Body of pancreas (tissue), 4 donors: ENCODE measurements at regions not wholly inside any gene's neighbourhood (a gene's known extent, or its start where the extent isn't known, plus 50 kb on each side); places are given as distances from the start of the nearest gene placed in this dataset.
"Not testable (repeated sequence)": the region's sequence is repeated elsewhere in the genome, so short reads cannot be mapped to it uniquely, and the experiment has no call there.

Experiments
- ATAC-seq: fragments of 150-250 bp; one replicate; pipeline ENCODE4 v1.9.1; 2016
- DNase-seq, 4 donors: peaks; one replicate each; pipeline ENCODE4 v3.0.0-alpha.2; 2019
- H3K27ac ChIP-seq, 4 donors: fragments of 200-600 bp; sonication (generic); 1 replicate in 3 of 4; 2 replicates in 1 of 4; pipeline versions ENCODE4 v1.5.1 to v1.6.1; 2016 to 2019; ENCODE audit warnings: mild to moderate bottlenecking in 1 of 4, mixed read lengths in 1 of 4, moderate library complexity in 1 of 4
- H3K27me3 ChIP-seq, 2 donors: fragments of 200-600 bp; sonication (generic); one replicate each; pipeline ENCODE4 v1.6.0; 2016; ENCODE audit warnings: mild to moderate bottlenecking in 1 of 2
- H3K36me3 ChIP-seq, 2 donors: fragments of 200-600 bp; sonication (generic); replicated peaks in 1 of 2; 2 replicates each; pipeline ENCODE4 v1.5.1; 2016; ENCODE audit warnings: low read depth in 2 of 2; ENCODE audit not compliant: insufficient read depth in 1 of 2
- H3K4me1 ChIP-seq: fragments of 200-600 bp; sonication (generic); one replicate; pipeline ENCODE4 v1.6.0; 2016
- H3K4me3 ChIP-seq, 2 donors: fragments of 200-600 bp; sonication (generic); 1 replicate in 1 of 2; 2 replicates in 1 of 2; pipeline ENCODE4 v1.5.1; 2016 to 2019
- H3K9me3 ChIP-seq, 3 donors: fragments of 200-600 bp; sonication (generic); 1 replicate in 2 of 3; 2 replicates in 1 of 3; pipeline ENCODE4 v1.5.1; 2016
- CTCF ChIP-seq, 7 experiments: fragments of 450-650 bp in 4 of 7; fragments of 200-600 bp in 3 of 7; sonication (generic) in 3 of 7; IDR thresholded peaks; one replicate each; pipeline ENCODE4 v1.5.1; 2016 to 2019; ENCODE audit warnings: antibody characterized with exemption in 7 of 7
- POLR2A ChIP-seq, 3 donors: fragments of 450-650 bp; IDR thresholded peaks; one replicate each; pipeline ENCODE4 v1.6.1; 2016; ENCODE audit warnings: antibody characterized with exemption in 3 of 3, mild to moderate bottlenecking in 2 of 3
- WGBS, 2 donors: methylation state at CpG; one replicate each; pipeline ENCODE4 v1.1.5; 2017; 5-methylcytosine and 5-hydroxymethylcytosine counted together
- intact Hi-C: fragments of 100-400 bp; cut with DNase I; formaldehyde crosslinking; loops from one replicate; pipeline ENCODE4 v1.15.1; 2023

GRCh38 chr1:224054012-224054411 is 59.9 kb upstream of the FBXO28 start:
- ATAC-seq (no peak), DNase-seq (no peak)
- WGBS, 2 donors = 39 to 43% methylated on average over 2 of the region's 2 CpGs
- H3K4me1 ChIP-seq = no peaks in the 10 kb centered on the region
- no peaks in the 10 kb centered on the region for H3K36me3 ChIP-seq
- H3K9me3 ChIP-seq = no peaks in the 10 kb centered on the region
- H3K27me3 ChIP-seq = no peaks in the 10 kb centered on the region
- TF ChIP-seq CTCF (IDR thresholded peaks at IDR 0.05) (no peak), POLR2A (IDR thresholded peaks at IDR 0.05) (no peak)
- intact Hi-C loops = no loop called here
- no peak overlapping the region for H3K27ac ChIP-seq
- no peak overlapping the region for H3K4me3 ChIP-seq

GRCh38 chr1:224053456-224053855 is 60.5 kb upstream of the FBXO28 start:
- no peaks in the 10 kb centered on the region for H3K27me3 ChIP-seq
- 50 to 52% methylated on average over 5 of the region's 5 CpGs for WGBS, 2 donors
- intact Hi-C loops = no loop called here
- ATAC-seq (no peak), DNase-seq (no peak)
- TF ChIP-seq POLR2A (IDR thresholded peaks at IDR 0.05) = no peak
- TF ChIP-seq CTCF (IDR thresholded peaks at IDR 0.05) = no peak
- H3K4me3 ChIP-seq = no peak overlapping the region
- H3K36me3 ChIP-seq = no peaks in the 10 kb centered on the region
- H3K9me3 ChIP-seq = no peaks in the 10 kb centered on the region
- no peaks in the 10 kb centered on the region for H3K4me1 ChIP-seq
- H3K27ac ChIP-seq = no peak overlapping the region

- DNase-seq (no peak), ATAC-seq (no peak)
- H3K27ac ChIP-seq = no peak overlapping the region
- intact Hi-C loops = no loop called here
- H3K27me3 ChIP-seq = no peaks in the 10 kb centered on the region
- WGBS, 2 donors = 69 to 83% methylated on average over 3 of the region's 3 CpGs
- TF ChIP-seq CTCF (IDR thresholded peaks at IDR 0.05) = no peak
- TF ChIP-seq POLR2A (IDR thresholded peaks at IDR 0.05) = no peak
- H3K4me1 ChIP-seq = no peaks in the 10 kb centered on the region
- no peaks in the 10 kb centered on the region for H3K9me3 ChIP-seq
- no peaks in the 10 kb centered on the region for H3K36me3 ChIP-seq
- no peak overlapping the region for H3K4me3 ChIP-seq
Observed at GRCh38 chr1:224052772-224053171, 61.1 kb upstream of the FBXO28 start.

GRCh38 chr1:224051782-224052181 is 62.1 kb upstream of the FBXO28 start:
- H3K4me3 ChIP-seq, H3K27me3 ChIP-seq, H3K9me3 ChIP-seq, intact Hi-C loops, H3K27ac ChIP-seq, ATAC-seq, DNase-seq, H3K4me1 ChIP-seq, H3K36me3 ChIP-seq: not testable (repeated sequence)
- WGBS, 2 donors = 54 to 79% methylated on average over 5 of the region's 5 CpGs

GRCh38 chr1:224051086-224051406 is 62.9 kb upstream of the FBXO28 start:
- Histone ChIP-seq H3K27me3 (no peaks in the 10 kb centered on the region), H3K4me3 (no peak overlapping the region), H3K36me3 (no peaks in the 10 kb centered on the region), H3K27ac (no peak overlapping the region), H3K4me1 (no peaks in the 10 kb centered on the region), H3K9me3 (no peaks in the 10 kb centered on the region)
- intact Hi-C loops = no loop called here
- no peak for DNase-seq
- no peak for ATAC-seq
- TF ChIP-seq POLR2A (IDR thresholded peaks at IDR 0.05) (no peak), CTCF (IDR thresholded peaks at IDR 0.05) (no peak)
